ENCODE measurements at regions not wholly inside any gene's neighbourhood (a gene's known extent, or its start where the extent isn't known, plus 50 kb on each side); places are given as distances from the start of the nearest gene placed in this dataset.

GRCh38 chr13:106961651-106962050, 393.7 kb upstream of the ARGLU1 start:
- no peaks in the 10 kb centered on the region for H3K36me3 Mint-ChIP-seq (ENCODE audit: low read depth, unreplicated experiment)

GRCh38 chr13:106961216-106961615, 393.3 kb upstream of the ARGLU1 start:
- H3K27me3 ChIP-seq (ENCODE audit: insufficient read depth, low read length) = no peaks in the 10 kb centered on the region
- H3K27ac Mint-ChIP-seq (ENCODE audit: unreplicated experiment) = no peak overlapping the region
- H3K9ac ChIP-seq (ENCODE audit: low read length) = no peak overlapping the region
- H3K27ac ChIP-seq (ENCODE audit: low read depth, low read length) = no peak overlapping the region
- no peak overlapping the region for H3K4me3 Mint-ChIP-seq (ENCODE audit: unreplicated experiment)
- H3K79me2 ChIP-seq (ENCODE audit: insufficient read depth, low read length) = no peaks in the 10 kb centered on the region
- peaks cover 6% of the 10 kb centered on the region for H3K27me3 Mint-ChIP-seq (ENCODE audit: low read depth, unreplicated experiment)
- H3K36me3 Mint-ChIP-seq (ENCODE audit: low read depth, unreplicated experiment) = no peaks in the 10 kb centered on the region
- peaks cover 2% of the 10 kb centered on the region for H3K9me3 Mint-ChIP-seq (ENCODE audit: unreplicated experiment)
- H3K9me3 ChIP-seq (ENCODE audit: insufficient read depth, low read depth, low read length) = no peaks in the 10 kb centered on the region
- no peak overlapping the region for H2AFZ ChIP-seq (ENCODE audit: low read depth, low read length)
- FAIRE-seq (no peak), DNase-seq (ENCODE audit: low read depth) (no peak)
- H4K20me1 ChIP-seq (ENCODE audit: insufficient read depth, low read length) = no peaks in the 10 kb centered on the region
- TF ChIP-seq CTCF (IDR thresholded peaks at IDR 0.05; ENCODE audit: insufficient read depth, low read depth, low read length) (no peak), EZH2 (IDR thresholded peaks at IDR 0.05; ENCODE audit: insufficient read depth, low read length) (no peak)
- H3K4me1 ChIP-seq (ENCODE audit: insufficient read depth, low read length) = peaks cover 2% of the 10 kb centered on the region
- H3K36me3 ChIP-seq (ENCODE audit: insufficient read depth, low read length) = no peaks in the 10 kb centered on the region
- H3K4me3 ChIP-seq (ENCODE audit: insufficient read depth, low read depth, low read length) = no peak overlapping the region
- H3K4me2 ChIP-seq (ENCODE audit: low read length) = no peak overlapping the region
- peaks cover 9% of the 10 kb centered on the region for H3K4me1 Mint-ChIP-seq (ENCODE audit: low read depth, unreplicated experiment)

More at GRCh38 chr13:106961651-106962050, 393.7 kb upstream of the ARGLU1 start:
- H4K20me1 ChIP-seq (ENCODE audit: insufficient read depth, low read length) = no peaks in the 10 kb centered on the region
- Mint-ChIP-seq H3K9me3 (ENCODE audit: unreplicated experiment) (peaks cover 2% of the 10 kb centered on the region), H3K4me1 (ENCODE audit: low read depth, unreplicated experiment) (peaks cover 9% of the 10 kb centered on the region), H3K27me3 (ENCODE audit: low read depth, unreplicated experiment) (peaks cover 6% of the 10 kb centered on the region), H3K4me3 (ENCODE audit: unreplicated experiment) (no peak overlapping the region), H3K27ac (ENCODE audit: unreplicated experiment) (no peak overlapping the region)
- no peaks in the 10 kb centered on the region for H3K36me3 ChIP-seq (ENCODE audit: insufficient read depth, low read length)
- DNase-seq (ENCODE audit: low read depth) (no peak), FAIRE-seq (no peak)
- no peaks in the 10 kb centered on the region for H3K9me3 ChIP-seq (ENCODE audit: insufficient read depth, low read depth, low read length)
- no peaks in the 10 kb centered on the region for H3K27me3 ChIP-seq (ENCODE audit: insufficient read depth, low read length)
- no peak overlapping the region for H3K4me3 ChIP-seq (ENCODE audit: insufficient read depth, low read depth, low read length)
- no peak overlapping the region for H3K4me2 ChIP-seq (ENCODE audit: low read length)
- H3K27ac ChIP-seq (ENCODE audit: low read depth, low read length) = no peak overlapping the region
- no peak overlapping the region for H3K9ac ChIP-seq (ENCODE audit: low read length)
- TF ChIP-seq CTCF (IDR thresholded peaks at IDR 0.05; ENCODE audit: insufficient read depth, low read depth, low read length) (no peak), EZH2 (IDR thresholded peaks at IDR 0.05; ENCODE audit: insufficient read depth, low read length) (no peak)
- no peaks in the 10 kb centered on the region for H3K79me2 ChIP-seq (ENCODE audit: insufficient read depth, low read length)
- peaks cover 2% of the 10 kb centered on the region for H3K4me1 ChIP-seq (ENCODE audit: insufficient read depth, low read length)
- no peak overlapping the region for H2AFZ ChIP-seq (ENCODE audit: low read depth, low read length)

- TF ChIP-seq EZH2 (IDR thresholded peaks at IDR 0.05; ENCODE audit: insufficient read depth, low read length) = no peak
- no peak for TF ChIP-seq CTCF (IDR thresholded peaks at IDR 0.05; ENCODE audit: insufficient read depth, low read depth, low read length)
- Histone ChIP-seq H3K4me2 (ENCODE audit: low read length) (no peak overlapping the region), H3K9ac (ENCODE audit: low read length) (no peak overlapping the region), H3K9me3 (ENCODE audit: insufficient read depth, low read depth, low read length) (no peaks in the 10 kb centered on the region), H3K4me1 (ENCODE audit: insufficient read depth, low read length) (peaks cover 2% of the 10 kb centered on the region), H3K4me3 (ENCODE audit: insufficient read depth, low read depth, low read length) (no peak overlapping the region), H3K36me3 (ENCODE audit: insufficient read depth, low read length) (no peaks in the 10 kb centered on the region), H3K79me2 (ENCODE audit: insufficient read depth, low read length) (no peaks in the 10 kb centered on the region), H4K20me1 (ENCODE audit: insufficient read depth, low read length) (no peaks in the 10 kb centered on the region), H2AFZ (ENCODE audit: low read depth, low read length) (no peak overlapping the region), H3K27me3 (ENCODE audit: insufficient read depth, low read length) (no peaks in the 10 kb centered on the region), H3K27ac (ENCODE audit: low read depth, low read length) (no peak overlapping the region)
- peaks cover 2% of the 10 kb centered on the region for H3K9me3 Mint-ChIP-seq (ENCODE audit: unreplicated experiment)
- H3K4me3 Mint-ChIP-seq (ENCODE audit: unreplicated experiment) = no peak overlapping the region
- DNase-seq (ENCODE audit: low read depth) (no peak), FAIRE-seq (no peak)
- no peaks in the 10 kb centered on the region for H3K36me3 Mint-ChIP-seq (ENCODE audit: low read depth, unreplicated experiment)
- H3K27me3 Mint-ChIP-seq (ENCODE audit: low read depth, unreplicated experiment) = peaks cover 6% of the 10 kb centered on the region
- no peak overlapping the region for H3K27ac Mint-ChIP-seq (ENCODE audit: unreplicated experiment)
- H3K4me1 Mint-ChIP-seq (ENCODE audit: low read depth, unreplicated experiment) = peaks cover 9% of the 10 kb centered on the region
Measured at GRCh38 chr13:106958621-106959048, 390.7 kb upstream of the ARGLU1 start.

Data from astrocyte (in vitro differentiated cells and primary cell).